Heart left ventricle (tissue), 16 donors: ENCODE measurements at regions not wholly inside any gene's neighbourhood (a gene's known extent, or its start where the extent isn't known, plus 50 kb on each side); places are given as distances from the start of the nearest gene placed in this dataset.

ENCODE experiments used
- ATAC-seq, 4 donors: fragments of 200-7000 bp; cut with Tn5 transposase; one replicate each; pipeline ENCODE4 v1.9.1; 2020 to 2022; ENCODE audit warnings: moderate library complexity in 4 of 4, mild to moderate bottlenecking in 3 of 4, moderate number of reproducible peaks in 1 of 4
- DNase-seq, 5 donors: peaks; one replicate each; pipeline ENCODE4 v3.0.0-alpha.2; 2020
- H3K27ac ChIP-seq, 12 donors: fragments of 200-600 bp; sonication (generic) in 4 of 12; one replicate each; pipeline versions ENCODE4 v1.5.0 to v1.8.0; 2016 to 2022; ENCODE audit warnings: mild to moderate bottlenecking in 2 of 12
- H3K27me3 ChIP-seq, 9 donors: fragments of 200-600 bp; sonication (generic) in 2 of 9; one replicate each; pipeline versions ENCODE4 v1.5.1 to v1.8.0; 2016 to 2022; ENCODE audit warnings: mild to moderate bottlenecking in 3 of 9
- H3K36me3 ChIP-seq, 9 donors: fragments of 200-600 bp; sonication (generic) in 2 of 9; one replicate each; pipeline versions ENCODE4 v1.5.0 to v1.8.0; 2018 to 2022; ENCODE audit warnings: mild to moderate bottlenecking in 2 of 9
- H3K4me1 ChIP-seq, 12 donors: fragments of 200-600 bp; sonication (generic) in 4 of 12; one replicate each; pipeline versions ENCODE4 v1.5.0 to v1.8.0; 2016 to 2022; ENCODE audit warnings: mild to moderate bottlenecking in 3 of 12
- H3K4me3 ChIP-seq, 12 donors: fragments of 200-600 bp; sonication (generic) in 4 of 12; one replicate each; pipeline versions ENCODE4 v1.5.0 to v1.8.0; 2017 to 2022; ENCODE audit warnings: mild to moderate bottlenecking in 9 of 12, moderate library complexity in 4 of 12
- H3K9me3 ChIP-seq, 12 donors: fragments of 200-600 bp; sonication (generic) in 4 of 12; one replicate each; pipeline versions ENCODE4 v1.5.0 to v1.8.0; 2016 to 2022; ENCODE audit warnings: mild to moderate bottlenecking in 1 of 12
- CTCF ChIP-seq, 12 donors: fragments of 200-600 bp; sonication (generic) in 4 of 12; IDR thresholded peaks; one replicate each; pipeline versions ENCODE4 v1.5.0 to v1.8.0; 2018 to 2022; ENCODE audit warnings: antibody characterized with exemption in 12 of 12, mild to moderate bottlenecking in 5 of 12
- POLR2A ChIP-seq, 2 donors: fragments of 450-650 bp; IDR thresholded peaks; one replicate each; pipeline ENCODE4 v1.6.1; 2017; ENCODE audit warnings: antibody characterized with exemption in 2 of 2, mild to moderate bottlenecking in 2 of 2, moderate library complexity in 2 of 2
- WGBS, 4 donors: extraction: QIAGEN DNeasy Blood & Tissue Kit in 2 of 4; methylation state at CpG; one replicate each; pipeline versions ENCODE4 v1.1.5 to v1.1.7; 2013 to 2018; 5-methylcytosine and 5-hydroxymethylcytosine counted together
- intact Hi-C, 10 donors: fragments of 100-400 bp; cut with DNase I; formaldehyde crosslinking; loops; one replicate each; pipeline versions ENCODE4 v1.11.1 to v1.14.2; 2022
- donor health status: ischemic (EF 13 %, LVEDD 7.1; RV severe dilation, severe dysfunction).
- donor health status: healthy with polysubstance abuse.
- donor health status: DM: no; HTN: yes; CAD: no.
- donor health status: DM: no; HTN: no; CAD: no.
- donor health status: ischemic (EF 25% LVEDD 6.9; RV normal size, moderate dysfunction).
- donor health status: ischemic (EF 25% LVEDD 5.7; RV mildly dilated, moderate dysfunction).
- donor health status: healthy.
- donor health status: DM: yes; HTN: yes; CAD: no.
- donor health status: ischemic (EF 35%, LVEDD 5.7; RV mildly dilated, moderate dysfunction).
- donor health status: nonischemic (EF 11% LVEDD 7.7; RV severe dilation, severe dysfunction).
- donor health status: DM: yes; HTN: yes; CAD: no.
- donor health status: PGD.
- donor health status: ischemic (EF 29% LVEDD 5.4; RV normal size, mild dysfunction).
- donor health status: nonischemic (EF 23%, LVEDD 6.1; RV moderate dilation, normal function).

- Histone ChIP-seq H3K9me3 (no peaks in the 10 kb centered on the region), H3K4me3 (no peak overlapping the region), H3K36me3 (no peaks in the 10 kb centered on the region), H3K27me3 (no peaks in the 10 kb centered on the region), H3K27ac (no peak overlapping the region), H3K4me1 (no peaks in the 10 kb centered on the region)
- WGBS, 4 donors: 90 to 93% (median 91%) methylated on average over 3 of the region's 3 CpGs
- intact Hi-C loops: no loop called here
- no peak for TF ChIP-seq POLR2A (IDR thresholded peaks at IDR 0.05)
- TF ChIP-seq CTCF (IDR thresholded peaks at IDR 0.05): no peak
- ATAC-seq (no peak), DNase-seq (no peak)
These were observed 287.9 kb upstream of the CDIN1 start for GRCh38 chr15:36291501-36291900.

- TF ChIP-seq CTCF (IDR thresholded peaks at IDR 0.05): no peak
- no peak for TF ChIP-seq POLR2A (IDR thresholded peaks at IDR 0.05)
- no peak for ATAC-seq
- Histone ChIP-seq H3K4me3 (no peak overlapping the region), H3K4me1 (no peaks in the 10 kb centered on the region), H3K27me3 (no peaks in the 10 kb centered on the region), H3K27ac (no peak overlapping the region), H3K36me3 (no peaks in the 10 kb centered on the region), H3K9me3 (no peaks in the 10 kb centered on the region)
- intact Hi-C loops: no loop called here
- no peak for DNase-seq
- 22 to 58% (median 49%) methylated on average over 1 of the region's 1 CpG for WGBS, 4 donors
These were observed 285.1 kb upstream of the CDIN1 start for GRCh38 chr15:36294359-36294758.

- H3K9me3 ChIP-seq: peaks cover 0 to 2% (median 0%) of the 10 kb centered on the region in 12 donors
- DNase-seq (no peak), ATAC-seq (no peak)
- H3K27ac ChIP-seq: no peak overlapping the region
- H3K4me1 ChIP-seq: no peaks in the 10 kb centered on the region
- H3K4me3 ChIP-seq: no peak overlapping the region
- intact Hi-C loops: no loop called here
- H3K36me3 ChIP-seq: no peaks in the 10 kb centered on the region
- no peak for TF ChIP-seq POLR2A (IDR thresholded peaks at IDR 0.05)
- TF ChIP-seq CTCF (IDR thresholded peaks at IDR 0.05): no peak
- WGBS, 4 donors: 79 to 86% (median 81%) methylated on average over 5 of the region's 5 CpGs
- no peaks in the 10 kb centered on the region for H3K27me3 ChIP-seq
These were observed 277.5 kb upstream of the CDIN1 start for GRCh38 chr15:36301947-36302346.

- no peak overlapping the region for H3K27ac ChIP-seq
- H3K27me3 ChIP-seq: no peaks in the 10 kb centered on the region
- H3K4me3 ChIP-seq: no peak overlapping the region
- ATAC-seq: no peak
- H3K9me3 ChIP-seq: peaks cover 0 to 12% (median under 1%) of the 10 kb centered on the region in 12 donors
- WGBS, 4 donors: 48 to 77% (median 66%) methylated on average over 1 of the region's 1 CpG
- TF ChIP-seq POLR2A (IDR thresholded peaks at IDR 0.05) (no peak), CTCF (IDR thresholded peaks at IDR 0.05) (no peak)
- H3K36me3 ChIP-seq: no peaks in the 10 kb centered on the region
- no peaks in the 10 kb centered on the region for H3K4me1 ChIP-seq
- intact Hi-C loops: no loop called here
- DNase-seq: no peak
These were observed 266.4 kb upstream of the CDIN1 start for GRCh38 chr15:36313021-36313420.
